ENCODE measurements at regions not wholly inside any gene's neighbourhood (a gene's known extent, or its start where the extent isn't known, plus 50 kb on each side); places are given as distances from the start of the nearest gene placed in this dataset.

- TF ChIP-seq, protein P1, sequence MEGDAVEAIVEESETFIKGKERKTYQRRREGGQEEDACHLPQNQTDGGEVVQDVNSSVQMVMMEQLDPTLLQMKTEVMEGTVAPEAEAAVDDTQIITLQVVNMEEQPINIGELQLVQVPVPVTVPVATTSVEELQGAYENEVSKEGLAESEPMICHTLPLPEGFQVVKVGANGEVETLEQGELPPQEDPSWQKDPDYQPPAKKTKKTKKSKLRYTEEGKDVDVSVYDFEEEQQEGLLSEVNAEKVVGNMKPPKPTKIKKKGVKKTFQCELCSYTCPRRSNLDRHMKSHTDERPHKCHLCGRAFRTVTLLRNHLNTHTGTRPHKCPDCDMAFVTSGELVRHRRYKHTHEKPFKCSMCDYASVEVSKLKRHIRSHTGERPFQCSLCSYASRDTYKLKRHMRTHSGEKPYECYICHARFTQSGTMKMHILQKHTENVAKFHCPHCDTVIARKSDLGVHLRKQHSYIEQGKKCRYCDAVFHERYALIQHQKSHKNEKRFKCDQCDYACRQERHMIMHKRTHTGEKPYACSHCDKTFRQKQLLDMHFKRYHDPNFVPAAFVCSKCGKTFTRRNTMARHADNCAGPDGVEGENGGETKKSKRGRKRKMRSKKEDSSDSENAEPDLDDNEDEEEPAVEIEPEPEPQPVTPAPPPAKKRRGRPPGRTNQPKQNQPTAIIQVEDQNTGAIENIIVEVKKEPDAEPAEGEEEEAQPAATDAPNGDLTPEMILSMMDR (conservative IDR thresholded peaks at IDR 0.05; ENCODE audit: control insufficient read depth, insufficient read depth, low read depth, low read length) = no peak
- no peak for DNase-seq (ENCODE audit: low read depth)
- no peak overlapping the region for H3K4me3 ChIP-seq (ENCODE audit: control insufficient read depth, low read depth, low read length)
These were observed 365.4 kb upstream of the RGPD4 start for GRCh38 chr2:107461301-107461700.

DNA sequence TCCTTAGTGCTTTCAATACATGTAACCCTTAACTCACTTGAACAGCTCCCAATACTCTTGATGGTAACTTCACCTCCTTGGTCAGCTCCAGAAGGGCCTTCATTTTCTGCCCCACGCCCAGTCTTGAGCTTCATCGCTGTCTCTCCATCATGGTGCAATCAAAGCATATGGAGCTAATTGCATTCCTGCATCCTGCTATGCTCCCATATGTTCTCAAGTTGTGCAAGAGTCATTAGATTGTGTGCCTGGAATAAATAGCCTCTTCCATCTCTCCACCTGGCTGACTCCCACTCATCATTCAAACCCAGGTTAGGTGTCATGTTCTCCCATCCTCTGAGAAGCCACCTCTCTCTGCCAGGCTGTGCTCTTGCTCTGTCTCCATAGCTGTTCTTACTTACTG lies 364.5 kb upstream of the RGPD4 start:
- TF ChIP-seq, protein P1 (conservative IDR thresholded peaks at IDR 0.05; ENCODE audit: control insufficient read depth, insufficient read depth, low read depth, low read length) = no peak
- DNase-seq (ENCODE audit: low read depth) = no peak
- no peak overlapping the region for H3K4me3 ChIP-seq (ENCODE audit: control insufficient read depth, low read depth, low read length)

GRCh38 chr2:107466241-107466640 lies 360.5 kb upstream of the RGPD4 start:
- TF ChIP-seq, protein P1 (conservative IDR thresholded peaks at IDR 0.05; ENCODE audit: control insufficient read depth, insufficient read depth, low read depth, low read length) = no peak
- H3K4me3 ChIP-seq (ENCODE audit: control insufficient read depth, low read depth, low read length) = no peak overlapping the region
- no peak for DNase-seq (ENCODE audit: low read depth)

DNA sequence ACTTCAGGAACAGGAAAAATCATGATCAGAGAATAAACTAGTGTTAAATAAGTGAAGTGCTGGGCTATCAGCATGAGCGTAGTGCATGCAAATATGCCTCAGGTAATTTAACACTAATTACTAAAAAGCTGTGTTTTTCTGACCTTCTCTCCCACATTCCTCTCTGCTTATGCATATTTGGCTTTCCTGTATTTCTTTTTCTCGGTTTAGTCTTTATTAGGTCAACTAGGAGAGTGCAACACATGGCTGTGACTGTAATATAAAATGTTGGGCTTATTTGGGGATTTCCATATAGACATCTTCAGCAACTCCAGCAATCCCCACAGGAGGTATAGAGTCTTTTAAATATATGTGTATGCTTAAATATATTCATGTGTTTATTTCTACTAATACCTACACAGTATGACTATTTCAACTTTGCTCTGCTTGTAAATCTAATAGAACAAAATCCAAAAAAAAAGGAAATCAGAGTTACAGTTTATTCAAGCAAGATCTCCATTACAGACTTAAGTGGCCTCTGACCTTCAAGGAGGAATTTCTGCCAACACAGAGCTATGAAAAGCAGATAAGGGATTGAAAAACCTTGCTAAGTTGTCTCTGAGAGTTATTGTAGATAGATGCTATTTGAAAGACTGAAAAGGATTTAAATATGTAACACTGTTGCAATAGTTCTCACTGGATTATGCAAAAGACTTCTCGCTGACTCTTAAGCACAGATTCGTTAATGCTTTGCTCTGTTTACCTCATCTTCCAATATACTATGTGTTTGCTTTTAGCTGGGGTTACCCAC lies 359.5 kb upstream of the RGPD4 start:
- no peak for DNase-seq (ENCODE audit: low read depth)
- H3K4me3 ChIP-seq (ENCODE audit: control insufficient read depth, low read depth, low read length) = no peak overlapping the region
- TF ChIP-seq, protein P1 (conservative IDR thresholded peaks at IDR 0.05; ENCODE audit: control insufficient read depth, insufficient read depth, low read depth, low read length) = no peak

GRCh38 chr2:107469437-107469995 lies 357.2 kb upstream of the RGPD4 start:
- H3K4me3 ChIP-seq (ENCODE audit: control insufficient read depth, low read depth, low read length) = no peak overlapping the region
- TF ChIP-seq, protein P1 (conservative IDR thresholded peaks at IDR 0.05; ENCODE audit: control insufficient read depth, insufficient read depth, low read depth, low read length) = no peak
- no peak for DNase-seq (ENCODE audit: low read depth)

DNA sequence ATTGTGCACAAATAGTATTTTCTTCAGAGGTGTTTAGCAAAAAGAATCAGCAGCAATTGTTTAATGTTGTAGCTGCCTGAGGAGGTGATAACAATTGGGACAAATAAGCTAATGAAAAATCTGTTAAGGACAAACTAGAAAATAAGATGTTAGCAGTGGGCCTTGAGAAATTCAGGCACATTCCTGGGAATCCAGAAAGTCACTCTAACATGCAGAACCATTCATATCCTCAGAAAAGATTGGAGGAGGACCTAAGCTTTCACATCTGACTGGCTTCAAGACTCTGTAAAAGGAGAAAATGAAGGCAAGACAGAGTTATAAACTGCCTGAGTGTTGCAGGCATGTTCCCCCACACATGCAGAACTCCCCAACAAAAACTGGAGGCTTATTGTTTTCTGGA lies 353.5 kb upstream of the RGPD4 start:
- H3K4me3 ChIP-seq (ENCODE audit: control insufficient read depth, low read depth, low read length) = no peak overlapping the region
- TF ChIP-seq, protein P1 (conservative IDR thresholded peaks at IDR 0.05; ENCODE audit: control insufficient read depth, insufficient read depth, low read depth, low read length) = no peak
- DNase-seq (ENCODE audit: low read depth) = no peak

All from fibroblast of mammary gland (primary cell).